ENCODE measurements at regions not wholly inside any gene's neighbourhood (a gene's known extent, or its start where the extent isn't known, plus 50 kb on each side); places are given as distances from the start of the nearest gene placed in this dataset.

GRCh38 chr17:71262586-71262985 lies 858.2 kb upstream of the SOX9 start:
- no peak for DNase-seq (ENCODE audit: low read depth)

- DNase-seq (ENCODE audit: low read depth), result no peak
These were observed 853.2 kb upstream of the SOX9 start for GRCh38 chr17:71267668-71268067.

DNA sequence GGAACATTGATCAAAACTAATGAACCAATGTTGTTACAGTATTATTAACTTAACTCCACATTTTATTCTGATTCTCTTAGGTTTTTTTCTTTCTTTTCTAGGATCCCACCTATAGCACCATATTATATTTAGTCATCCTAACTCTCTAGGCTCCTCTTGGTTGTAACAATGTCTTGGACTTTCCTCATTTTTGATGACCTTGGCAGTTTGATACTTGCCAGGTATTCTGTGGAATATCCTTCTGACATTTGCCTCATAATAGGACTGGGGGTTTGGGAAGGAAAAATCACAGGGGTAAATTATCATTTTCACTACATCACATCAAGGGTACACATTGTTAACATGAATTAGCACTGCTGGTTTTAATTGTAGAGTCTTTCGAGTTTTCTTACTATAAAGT lies 851.6 kb upstream of the SOX9 start:
- DNase-seq (ENCODE audit: low read depth), result no peak

- DNase-seq (ENCODE audit: low read depth), result no peak
These were observed 847.4 kb upstream of the SOX9 start for GRCh38 chr17:71273441-71273840.

GRCh38 chr17:71276079-71276478 lies 844.7 kb upstream of the SOX9 start:
- no peak for DNase-seq (ENCODE audit: low read depth)

GRCh38 chr17:71283486-71283885 lies 837.3 kb upstream of the SOX9 start:
- DNase-seq (ENCODE audit: low read depth), result no peak

- no peak for DNase-seq (ENCODE audit: low read depth)
These were observed 836.6 kb upstream of the SOX9 start for GRCh38 chr17:71284032-71284755.

DNA sequence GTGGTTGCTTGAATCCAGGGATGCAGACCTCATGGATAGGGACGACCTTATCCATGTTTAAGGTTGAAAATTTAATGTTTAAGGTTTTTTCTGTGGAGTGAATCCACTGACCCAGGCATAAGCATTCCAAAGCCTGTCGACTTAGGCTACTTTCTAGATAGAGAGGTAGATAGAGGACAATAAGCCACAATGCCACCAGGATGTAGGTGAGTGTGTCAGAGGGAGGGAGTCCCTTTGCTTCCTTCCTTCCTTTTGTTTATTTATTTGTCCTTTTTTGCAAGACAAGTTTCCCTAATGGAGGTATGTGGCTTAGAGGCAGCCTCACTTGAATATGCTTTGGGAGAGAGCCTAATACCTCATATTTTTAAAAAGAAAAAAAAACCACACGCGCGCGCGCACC lies 834.2 kb upstream of the SOX9 start:
- no peak for DNase-seq (ENCODE audit: low read depth)

- no peak for DNase-seq (ENCODE audit: low read depth)
These were observed 833.6 kb upstream of the SOX9 start for GRCh38 chr17:71287071-71287823.

DNA sequence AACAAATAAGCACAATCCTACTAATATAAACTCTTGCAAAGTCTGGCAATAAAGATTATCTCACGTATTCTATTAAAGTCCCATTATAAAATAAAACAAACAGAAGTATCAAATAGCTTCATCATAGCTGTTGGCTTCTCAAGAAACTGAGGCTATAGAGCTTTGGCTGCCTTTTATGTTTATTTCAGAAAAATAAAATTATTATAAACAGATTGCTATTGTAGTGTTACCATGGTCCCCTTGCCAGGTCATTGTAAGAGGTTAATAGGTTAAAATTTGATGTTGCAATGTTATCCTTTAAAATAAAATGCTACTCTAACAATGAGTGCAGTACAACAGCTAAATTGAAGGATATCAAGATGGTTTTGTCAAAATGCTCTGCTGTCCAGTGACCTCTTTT lies 828.8 kb upstream of the SOX9 start:
- DNase-seq (ENCODE audit: low read depth), result no peak

DNA sequence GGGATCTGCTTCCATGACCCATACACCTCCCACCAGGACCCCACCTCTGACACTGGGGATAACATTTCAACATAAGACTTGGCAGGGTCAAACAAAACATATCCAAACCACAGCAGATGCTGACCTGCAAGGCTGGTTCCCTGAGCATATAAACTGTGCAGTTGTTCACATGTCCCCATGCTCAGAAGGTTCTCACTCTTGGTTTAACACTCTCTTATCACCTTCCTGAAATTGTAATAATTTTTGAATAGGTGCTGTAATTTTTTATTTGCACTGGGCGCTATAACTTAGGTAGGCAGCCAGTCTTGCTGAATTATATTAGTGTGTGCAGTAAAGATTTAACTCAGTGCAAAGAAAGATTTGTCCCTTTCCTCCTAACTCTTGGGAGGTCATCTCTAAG lies 824.8 kb upstream of the SOX9 start:
- DNase-seq (ENCODE audit: low read depth), result no peak

DNA sequence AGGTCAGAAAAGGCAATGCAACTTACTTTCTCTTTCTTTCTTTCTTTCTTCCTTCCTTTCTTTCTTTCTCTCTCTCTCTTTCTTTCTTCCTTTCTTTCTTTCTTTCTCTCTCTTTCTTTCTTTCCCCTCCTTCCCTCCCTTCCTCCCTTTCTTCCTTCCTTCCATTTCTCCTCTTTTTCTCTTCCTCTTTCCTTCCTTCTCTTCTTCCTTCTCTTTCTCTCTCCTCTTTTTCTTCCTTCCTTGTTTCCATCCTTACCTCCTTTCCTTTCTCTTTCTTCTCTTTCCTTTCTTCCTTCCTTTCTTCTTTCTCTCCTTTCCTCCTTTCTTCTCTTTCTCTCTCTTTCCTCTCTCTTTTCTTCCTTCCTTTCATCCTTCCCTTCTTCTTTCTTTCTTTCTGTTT lies 819.8 kb upstream of the SOX9 start:
- DNase-seq (ENCODE audit: low read depth), result no peak

DNA sequence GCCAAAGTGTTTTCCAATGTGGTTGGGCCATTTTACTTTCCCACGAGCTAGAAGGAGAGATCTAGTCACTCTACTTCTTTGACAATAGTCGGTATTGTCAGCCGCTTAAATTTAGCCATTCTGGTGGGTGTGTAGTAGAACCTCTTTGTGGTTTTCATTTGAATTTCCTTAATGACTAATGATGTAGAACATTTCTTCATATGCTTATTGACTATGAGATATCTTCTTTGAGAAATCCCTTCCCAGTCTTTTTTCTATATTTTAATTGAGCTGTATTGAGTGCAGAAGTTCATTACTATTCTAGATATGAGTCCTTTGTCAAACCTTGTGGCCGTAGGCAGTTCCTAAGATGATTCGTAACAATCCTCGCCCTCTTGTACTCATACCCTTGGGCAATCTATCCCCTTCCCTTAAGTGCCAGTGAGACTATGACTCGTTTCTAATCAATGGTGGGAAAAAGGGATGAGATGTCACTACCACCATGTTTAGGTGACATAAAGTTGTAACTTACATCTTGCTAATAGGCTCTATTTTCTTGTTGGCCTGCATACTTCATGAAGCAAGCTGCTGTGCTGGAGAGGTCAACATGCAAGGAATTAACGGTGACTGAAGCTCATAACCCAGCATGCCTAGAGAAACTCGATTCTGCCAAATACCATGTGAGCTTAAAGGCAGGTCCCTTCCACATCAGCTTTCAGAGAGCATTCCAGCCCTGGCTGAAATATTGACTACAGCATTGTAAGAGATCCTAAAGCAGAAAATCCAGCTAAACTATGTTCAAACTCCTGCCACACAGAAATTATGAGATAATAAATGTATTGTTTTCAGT lies 817.9 kb upstream of the SOX9 start:
- peak; percentile 17 for DNase-seq (ENCODE audit: low read depth)

GRCh38 chr17:71304498-71305158 lies 816.2 kb upstream of the SOX9 start:
- no peak for DNase-seq (ENCODE audit: low read depth)

DNA sequence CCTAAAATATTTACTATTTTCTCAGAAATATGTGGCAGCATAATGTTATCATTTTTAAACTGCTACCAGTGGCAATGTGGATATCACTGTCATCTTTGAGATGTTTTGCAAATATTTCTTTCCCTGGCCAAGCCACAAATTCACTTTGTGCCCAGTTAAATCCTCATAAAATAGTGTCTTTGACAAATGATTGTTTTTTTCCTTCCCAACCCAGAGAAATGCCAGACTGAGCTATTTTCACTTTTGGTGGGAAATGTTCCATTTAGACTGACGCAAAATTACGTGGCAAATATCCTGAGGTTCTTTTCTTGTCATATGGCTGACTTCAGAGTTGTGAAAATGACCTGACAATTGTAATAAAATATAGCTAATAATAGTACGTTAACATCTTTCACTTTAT lies 807.0 kb upstream of the SOX9 start:
- DNase-seq (ENCODE audit: low read depth), result no peak

DNA sequence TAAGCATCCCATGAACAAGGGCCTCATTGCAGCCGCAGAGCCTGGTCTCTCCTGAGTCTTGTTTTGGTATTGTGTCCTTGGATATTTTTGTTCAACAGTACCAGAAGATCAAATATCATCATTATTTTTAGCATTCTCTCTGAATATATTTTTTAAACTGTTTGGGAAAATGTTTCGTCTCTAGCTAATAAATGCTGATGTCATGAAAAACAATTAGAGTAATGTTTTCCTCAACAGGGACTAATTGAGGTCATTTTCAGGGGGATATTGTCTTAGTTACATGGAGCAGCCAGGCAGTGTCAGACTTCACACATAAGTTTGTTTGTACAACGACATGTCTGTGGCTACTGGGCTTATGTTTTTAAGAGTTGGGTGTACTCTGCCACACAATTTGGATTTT lies 805.3 kb upstream of the SOX9 start:
- no peak for DNase-seq (ENCODE audit: low read depth)

GRCh38 chr17:71316176-71316897 lies 804.5 kb upstream of the SOX9 start:
- DNase-seq (ENCODE audit: low read depth), result no peak

GRCh38 chr17:71320009-71320796 lies 800.6 kb upstream of the SOX9 start:
- no peak for DNase-seq (ENCODE audit: low read depth)

- no peak for DNase-seq (ENCODE audit: low read depth)
These were observed 795.7 kb upstream of the SOX9 start for GRCh38 chr17:71325117-71325516.

DNA sequence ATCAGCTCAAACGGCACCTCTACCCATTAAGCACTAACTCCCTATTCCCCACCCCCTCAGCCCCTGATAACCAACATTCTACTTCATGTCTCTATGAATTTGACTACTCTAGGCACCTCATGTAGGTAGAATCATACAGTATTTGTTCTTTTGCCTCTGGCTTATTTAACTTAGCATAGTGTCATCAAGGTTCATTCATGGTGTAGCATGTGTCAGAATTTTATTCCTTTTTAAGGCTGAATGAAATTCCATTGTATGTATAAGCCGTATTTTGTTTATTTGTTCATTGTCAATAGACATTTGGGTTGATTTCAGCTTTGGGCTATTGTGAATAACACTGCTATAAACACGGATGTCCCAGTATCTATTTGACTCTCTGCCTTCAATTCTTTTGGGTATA lies 794.9 kb upstream of the SOX9 start:
- DNase-seq (ENCODE audit: low read depth), result no peak
